ENCODE measurements at regions not wholly inside any gene's neighbourhood (a gene's known extent, or its start where the extent isn't known, plus 50 kb on each side); places are given as distances from the start of the nearest gene placed in this dataset.

GRCh38 chrX:39519030-39519488, 578.7 kb downstream of the BCOR start:
- DNase-seq: peak; percentile 25

- DNase-seq: no peak
Observed at GRCh38 chrX:39519566-39520301, 578.0 kb downstream of the BCOR start.

- no peak for DNase-seq
Observed at GRCh38 chrX:39525758-39526157, 572.0 kb downstream of the BCOR start.

GRCh38 chrX:39527025-39527424, 570.7 kb downstream of the BCOR start:
- DNase-seq: no peak

GRCh38 chrX:39528161-39528916, 569.4 kb downstream of the BCOR start:
- DNase-seq: no peak

- DNase-seq: peak; percentile 9
Observed at GRCh38 chrX:39532761-39533160, 565.0 kb downstream of the BCOR start.

GRCh38 chrX:39534949-39535348, 562.8 kb downstream of the BCOR start:
- DNase-seq: no peak

GRCh38 chrX:39536211-39536610, 561.5 kb downstream of the BCOR start:
- DNase-seq: no peak

GRCh38 chrX:39541881-39542280, 555.9 kb downstream of the BCOR start:
- no peak for DNase-seq

- DNase-seq: peak; percentile 30
Observed at GRCh38 chrX:39542316-39542715, 555.4 kb downstream of the BCOR start.

GRCh38 chrX:39550795-39551361, 546.9 kb downstream of the BCOR start:
- no peak for DNase-seq

- no peak for DNase-seq
Observed at GRCh38 chrX:39551762-39552161, 546.0 kb downstream of the BCOR start.

GRCh38 chrX:39555431-39555830, 542.3 kb downstream of the BCOR start:
- DNase-seq: no peak

- DNase-seq: no peak
Observed at GRCh38 chrX:39556056-39556455, 541.7 kb downstream of the BCOR start.

- DNase-seq: no peak
Observed at GRCh38 chrX:39559229-39559628, 538.5 kb downstream of the BCOR start.

GRCh38 chrX:39560271-39560670, 537.5 kb downstream of the BCOR start:
- no peak for DNase-seq

- DNase-seq: no peak
Observed at GRCh38 chrX:39563178-39563577, 534.6 kb downstream of the BCOR start.

GRCh38 chrX:39564751-39565150, 533.0 kb downstream of the BCOR start:
- no peak for DNase-seq

- no peak for DNase-seq
Observed at GRCh38 chrX:39574178-39574577, 523.6 kb downstream of the BCOR start.

- peak; percentile 91 for DNase-seq
Observed at GRCh38 chrX:39576041-39576872, 521.5 kb downstream of the BCOR start.

- DNase-seq: peak; percentile 50
Observed at GRCh38 chrX:39577206-39577984, 520.4 kb downstream of the BCOR start.
